Activated T-cell treated with anti-CD3 and anti-CD28 coated beads for 1 hour (primary cell): ENCODE measurements at regions not wholly inside any gene's neighbourhood (a gene's known extent, or its start where the extent isn't known, plus 50 kb on each side); places are given as distances from the start of the nearest gene placed in this dataset.

ENCODE experiments used
- DNase-seq: peaks from one replicate; pipeline ENCODE4 v3.0.0-alpha.2; 2020; ENCODE audit warnings: low read depth

- DNase-seq, result no peak
These were observed 120.9 kb upstream of the ZC3H12C start for GRCh38 chr11:109972181-109972715.

- no peak for DNase-seq
These were observed 120.3 kb upstream of the ZC3H12C start for GRCh38 chr11:109972939-109973338.

DNA sequence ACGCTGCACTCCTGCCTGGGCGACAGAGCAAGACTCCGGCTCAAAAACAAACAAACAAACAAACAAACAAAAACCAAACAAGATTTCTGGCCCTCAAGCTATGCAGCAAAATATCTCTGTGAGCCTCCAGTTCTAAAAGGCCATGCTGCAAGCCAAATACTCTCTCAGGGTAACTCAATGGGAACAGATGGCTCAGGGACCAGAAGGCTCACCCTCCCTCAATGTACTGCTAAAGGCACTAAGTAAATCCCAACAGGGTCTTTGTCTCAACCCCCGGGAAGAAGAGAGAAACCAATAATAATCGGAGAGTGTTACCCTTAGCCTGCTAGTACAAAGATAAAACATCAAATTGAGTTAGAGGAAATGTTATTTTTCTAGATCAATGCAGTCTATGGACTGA, 119.7 kb upstream of the ZC3H12C start:
- DNase-seq, result no peak

- DNase-seq, result no peak
These were observed 118.7 kb upstream of the ZC3H12C start for GRCh38 chr11:109974523-109974922.

DNA sequence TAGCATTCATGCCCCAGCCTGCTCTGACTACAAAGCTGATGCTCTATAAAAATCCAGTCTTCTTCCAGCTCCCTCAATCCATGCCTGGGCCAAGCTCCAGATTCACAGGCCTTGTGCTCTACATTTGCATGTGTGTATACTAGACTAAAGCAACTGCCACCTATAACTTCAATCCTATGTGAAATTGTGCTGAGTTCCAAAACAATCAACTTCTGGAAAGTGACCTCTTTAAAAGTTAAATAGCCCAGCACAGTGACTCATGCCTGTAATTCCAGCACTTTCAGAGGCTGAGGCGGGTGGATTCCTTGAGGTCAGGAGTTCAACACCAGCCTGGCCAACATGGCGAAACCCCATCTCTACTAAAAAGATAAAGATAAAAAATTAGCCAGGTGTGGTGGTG, 114.3 kb upstream of the ZC3H12C start:
- DNase-seq, result no peak

GRCh38 chr11:109981031-109981636, 112.1 kb upstream of the ZC3H12C start:
- no peak for DNase-seq

GRCh38 chr11:109983358-109983757, 109.8 kb upstream of the ZC3H12C start:
- DNase-seq, result no peak

DNA sequence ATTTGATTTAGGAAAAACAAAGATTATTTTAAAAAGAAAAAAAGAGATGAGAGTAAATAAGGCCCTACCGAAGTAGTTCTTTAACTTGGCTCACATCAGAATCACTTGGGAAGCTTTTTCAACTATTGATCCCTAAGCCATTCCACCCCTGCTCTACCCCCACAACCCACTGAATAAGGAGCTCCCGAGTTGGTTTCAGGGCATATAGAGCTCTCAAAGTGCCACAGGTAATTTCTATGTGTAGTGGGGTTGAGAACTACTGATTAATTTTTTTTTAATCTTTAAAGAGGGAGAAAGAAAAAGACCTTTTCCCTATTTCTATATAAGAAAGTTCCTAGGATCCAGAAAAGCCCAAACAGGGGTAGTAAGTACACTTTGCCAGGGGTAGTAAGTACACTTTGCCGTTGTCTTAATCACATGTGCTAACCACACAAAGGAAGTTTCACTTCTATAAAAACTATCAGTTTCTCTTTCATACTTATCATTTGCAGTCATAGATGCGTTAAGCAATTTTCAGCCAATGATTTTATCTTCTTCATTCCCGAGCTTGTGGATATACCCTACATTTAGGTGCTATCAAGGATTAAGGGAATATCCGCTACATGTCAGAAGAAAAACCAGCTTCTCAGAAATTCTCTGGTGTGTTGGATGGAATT, 108.4 kb upstream of the ZC3H12C start:
- DNase-seq, result no peak

DNA sequence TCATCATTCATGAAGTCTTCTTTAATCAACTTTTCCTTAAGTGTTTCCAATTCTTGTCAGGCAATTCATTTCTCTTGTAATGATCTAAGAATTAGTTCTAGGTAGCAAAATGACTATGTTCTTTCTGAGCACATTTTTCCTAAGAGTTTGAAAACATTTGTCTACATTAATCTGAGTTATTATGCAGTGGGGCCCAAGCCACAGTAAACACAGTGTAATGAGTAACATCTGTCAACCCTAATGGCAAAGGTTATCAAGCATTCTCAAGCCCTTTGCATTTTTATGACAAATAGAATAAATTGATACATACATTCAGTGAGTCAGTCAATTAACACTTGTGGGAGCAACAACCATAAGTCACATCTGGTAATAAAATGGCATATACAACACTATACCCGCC, 106.7 kb upstream of the ZC3H12C start:
- no peak for DNase-seq

DNA sequence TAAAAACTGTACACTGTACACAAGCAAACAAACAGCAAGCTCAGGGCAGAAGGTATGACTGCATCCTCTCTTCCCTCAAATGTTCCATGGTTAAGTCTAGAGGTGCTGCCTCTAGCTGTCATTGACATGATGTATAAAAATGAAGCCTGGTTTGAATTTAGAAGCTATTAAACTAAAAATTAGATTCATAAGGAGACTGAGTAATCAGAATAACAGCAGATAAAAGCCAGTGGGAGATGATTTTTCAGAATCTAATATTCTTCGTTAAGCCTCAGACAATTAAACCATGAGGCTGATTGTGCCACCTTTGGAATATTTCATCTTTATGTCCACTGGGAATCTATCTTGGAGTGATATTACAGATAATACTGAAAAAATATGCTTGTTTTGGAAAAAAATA, 101.4 kb upstream of the ZC3H12C start:
- DNase-seq, result no peak

GRCh38 chr11:109993786-109994185, 99.4 kb upstream of the ZC3H12C start:
- DNase-seq, result no peak

GRCh38 chr11:109994907-109995306, 98.3 kb upstream of the ZC3H12C start:
- no peak for DNase-seq

GRCh38 chr11:109996060-109996459, 97.1 kb upstream of the ZC3H12C start:
- DNase-seq, result no peak

GRCh38 chr11:109998921-109999320, 94.3 kb upstream of the ZC3H12C start:
- DNase-seq, result no peak

- no peak for DNase-seq
These were observed 93.1 kb upstream of the ZC3H12C start for GRCh38 chr11:110000031-110000502.

DNA sequence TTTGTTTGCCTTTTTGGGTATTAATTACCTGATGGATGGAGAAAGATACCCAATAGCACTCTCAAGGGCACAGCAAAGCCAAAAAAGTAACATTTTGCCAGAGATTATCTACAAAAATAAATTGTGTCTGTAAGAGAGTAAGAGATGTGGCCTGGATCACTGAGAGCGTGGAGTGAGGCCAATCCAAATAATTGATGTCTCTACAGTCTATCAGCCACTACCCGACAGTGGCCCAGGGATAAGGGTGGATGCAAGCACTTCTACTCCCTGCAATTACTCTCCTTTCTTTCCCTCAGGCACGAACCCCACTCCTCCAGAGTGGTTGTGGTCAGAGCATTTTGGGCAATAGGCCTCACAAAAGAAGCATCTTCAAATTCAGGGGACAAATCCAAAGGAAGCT, 92.3 kb upstream of the ZC3H12C start:
- no peak for DNase-seq

GRCh38 chr11:110003426-110003825, 89.8 kb upstream of the ZC3H12C start:
- DNase-seq, result no peak

GRCh38 chr11:110011595-110011994, 81.6 kb upstream of the ZC3H12C start:
- DNase-seq, result no peak

DNA sequence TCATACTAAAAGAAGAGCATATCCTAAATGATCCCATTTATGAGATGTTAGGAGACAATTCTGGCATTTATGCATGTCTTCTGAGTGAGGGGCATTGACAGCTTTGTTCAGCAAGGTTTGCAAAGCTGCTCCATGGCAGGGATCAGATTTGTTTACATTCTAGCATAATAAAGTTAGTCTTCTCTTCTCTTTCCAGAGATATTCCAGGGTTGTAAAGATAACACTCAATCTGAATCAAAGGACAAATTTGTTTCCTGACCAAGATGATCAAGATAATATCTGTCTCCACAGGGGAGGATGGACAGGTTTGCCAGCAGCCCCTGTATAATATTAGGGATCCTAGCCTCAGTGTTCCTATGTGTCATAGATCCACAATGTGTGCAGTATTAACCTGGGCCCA, 77.5 kb upstream of the ZC3H12C start:
- DNase-seq, result no peak

GRCh38 chr11:110019675-110020074, 73.5 kb upstream of the ZC3H12C start:
- no peak for DNase-seq

GRCh38 chr11:110022548-110022947, 70.6 kb upstream of the ZC3H12C start:
- DNase-seq, result no peak

DNA sequence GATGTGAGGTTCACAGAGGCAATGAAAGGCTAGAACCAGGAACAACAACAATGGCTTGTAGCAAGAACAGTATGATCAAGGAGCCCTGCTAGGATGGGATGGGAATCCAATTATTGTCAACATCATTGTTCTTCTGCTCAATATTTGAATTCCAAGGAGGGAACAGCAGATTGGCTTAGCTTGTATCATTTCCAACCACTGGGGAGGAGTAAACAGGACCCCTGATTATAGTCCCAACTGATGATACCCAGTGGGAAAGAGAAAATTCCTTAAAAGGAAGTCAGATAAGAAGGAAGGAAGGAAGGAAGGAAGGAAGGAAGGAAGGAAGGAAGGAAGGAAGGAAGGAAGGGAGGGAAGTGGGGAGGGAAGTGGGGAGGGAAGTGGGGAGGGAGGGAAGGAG, 69.5 kb upstream of the ZC3H12C start:
- no peak for DNase-seq

GRCh38 chr11:110026858-110027626, 66.2 kb upstream of the ZC3H12C start:
- no peak for DNase-seq
